K562 (cell line): ENCODE measurements at regions not wholly inside any gene's neighbourhood (a gene's known extent, or its start where the extent isn't known, plus 50 kb on each side); places are given as distances from the start of the nearest gene placed in this dataset.

Experiments used
- DMBX1 ChIP-seq: fragments of 250-450 bp; sonication (Bioruptor Pico); IDR thresholded peaks from 2 replicates; pipeline ENCODE4 v1.8.0; 2022; ENCODE audit warnings: inconsistent platforms, mild to moderate bottlenecking, moderate library complexity, borderline replicate concordance
- MAFG ChIP-seq: fragments of 450-650 bp; conservative IDR thresholded peaks from 2 replicates; pipeline ENCODE4 v1.6.1; 2016; ENCODE audit warnings: missing genetic modification characterization, missing compliant biosample characterization
- NCOA4 ChIP-seq: fragments of 450-650 bp; IDR thresholded peaks from 2 replicates; pipeline ENCODE4 v1.6.1; 2018; ENCODE audit warnings: mild to moderate bottlenecking; ENCODE audit not compliant: partially characterized antibody
- NFE2 ChIP-seq: IDR thresholded peaks from 2 replicates; pipeline ENCODE4 v1.6.1; 2014; ENCODE audit warnings: antibody characterized with exemption, low read depth
- PHF8 ChIP-seq: fragments of 200-600 bp; sonication (generic); IDR thresholded peaks from 2 replicates; pipeline ENCODE4 v1.6.1; 2012; ENCODE audit warnings: mixed run types, mild to moderate bottlenecking, inconsistent platforms, low read length, moderate library complexity, borderline replicate concordance
- PTBP1 ChIP-seq: fragments of 200-400 bp; formaldehyde crosslinking; IDR thresholded peaks from 2 replicates; pipeline ENCODE4 v1.6.1; 2017; ENCODE audit warnings: low read depth, low read length
- ZNF165 ChIP-seq: fragments of 250-450 bp; sonication (Bioruptor Pico); IDR thresholded peaks from 2 replicates; pipeline ENCODE4 v1.4.0; 2020; ENCODE audit warnings: borderline replicate concordance
- ZNF778 ChIP-seq: fragments of 450-650 bp; formaldehyde crosslinking; IDR thresholded peaks from 2 replicates; pipeline ENCODE4 v1.4.0; 2020; ENCODE audit warnings: mild to moderate bottlenecking, moderate library complexity
- TF ChIP-seq, protein P1 (sequence below), 2 experiments: fragments of 150-350 bp in 1 of 2; IDR thresholded peaks; 2 replicates each; pipeline ENCODE4 v1.6.1; 2012 to 2016; ENCODE audit warnings: low read depth in 2 of 2, low read length in 2 of 2, mild to moderate bottlenecking in 1 of 2, moderate library complexity in 1 of 2
- TF ChIP-seq, protein P2 (sequence below): fragments of 450-650 bp; IDR thresholded peaks from one replicate; pipeline ENCODE4 v1.6.1; 2018; ENCODE audit warnings: mild to moderate bottlenecking, moderate library complexity; ENCODE audit not compliant: partially characterized antibody
- TF ChIP-seq, protein P3 (sequence below): fragments of 150-350 bp; IDR thresholded peaks from 2 replicates; pipeline ENCODE4 v1.6.1; 2014; ENCODE audit warnings: low read depth, mild to moderate bottlenecking, low read length, borderline replicate concordance

GRCh38 chr4:138659812-138660316 lies 355.7 kb upstream of the NOCT start (continued):
- TF ChIP-seq, protein P1, sequence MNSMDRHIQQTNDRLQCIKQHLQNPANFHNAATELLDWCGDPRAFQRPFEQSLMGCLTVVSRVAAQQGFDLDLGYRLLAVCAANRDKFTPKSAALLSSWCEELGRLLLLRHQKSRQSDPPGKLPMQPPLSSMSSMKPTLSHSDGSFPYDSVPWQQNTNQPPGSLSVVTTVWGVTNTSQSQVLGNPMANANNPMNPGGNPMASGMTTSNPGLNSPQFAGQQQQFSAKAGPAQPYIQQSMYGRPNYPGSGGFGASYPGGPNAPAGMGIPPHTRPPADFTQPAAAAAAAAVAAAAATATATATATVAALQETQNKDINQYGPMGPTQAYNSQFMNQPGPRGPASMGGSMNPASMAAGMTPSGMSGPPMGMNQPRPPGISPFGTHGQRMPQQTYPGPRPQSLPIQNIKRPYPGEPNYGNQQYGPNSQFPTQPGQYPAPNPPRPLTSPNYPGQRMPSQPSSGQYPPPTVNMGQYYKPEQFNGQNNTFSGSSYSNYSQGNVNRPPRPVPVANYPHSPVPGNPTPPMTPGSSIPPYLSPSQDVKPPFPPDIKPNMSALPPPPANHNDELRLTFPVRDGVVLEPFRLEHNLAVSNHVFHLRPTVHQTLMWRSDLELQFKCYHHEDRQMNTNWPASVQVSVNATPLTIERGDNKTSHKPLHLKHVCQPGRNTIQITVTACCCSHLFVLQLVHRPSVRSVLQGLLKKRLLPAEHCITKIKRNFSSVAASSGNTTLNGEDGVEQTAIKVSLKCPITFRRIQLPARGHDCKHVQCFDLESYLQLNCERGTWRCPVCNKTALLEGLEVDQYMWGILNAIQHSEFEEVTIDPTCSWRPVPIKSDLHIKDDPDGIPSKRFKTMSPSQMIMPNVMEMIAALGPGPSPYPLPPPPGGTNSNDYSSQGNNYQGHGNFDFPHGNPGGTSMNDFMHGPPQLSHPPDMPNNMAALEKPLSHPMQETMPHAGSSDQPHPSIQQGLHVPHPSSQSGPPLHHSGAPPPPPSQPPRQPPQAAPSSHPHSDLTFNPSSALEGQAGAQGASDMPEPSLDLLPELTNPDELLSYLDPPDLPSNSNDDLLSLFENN (IDR thresholded peaks at IDR 0.05; ENCODE audit: low read depth in 2 of 2, low read length in 2 of 2), result no peak
- TF ChIP-seq, protein P2, sequence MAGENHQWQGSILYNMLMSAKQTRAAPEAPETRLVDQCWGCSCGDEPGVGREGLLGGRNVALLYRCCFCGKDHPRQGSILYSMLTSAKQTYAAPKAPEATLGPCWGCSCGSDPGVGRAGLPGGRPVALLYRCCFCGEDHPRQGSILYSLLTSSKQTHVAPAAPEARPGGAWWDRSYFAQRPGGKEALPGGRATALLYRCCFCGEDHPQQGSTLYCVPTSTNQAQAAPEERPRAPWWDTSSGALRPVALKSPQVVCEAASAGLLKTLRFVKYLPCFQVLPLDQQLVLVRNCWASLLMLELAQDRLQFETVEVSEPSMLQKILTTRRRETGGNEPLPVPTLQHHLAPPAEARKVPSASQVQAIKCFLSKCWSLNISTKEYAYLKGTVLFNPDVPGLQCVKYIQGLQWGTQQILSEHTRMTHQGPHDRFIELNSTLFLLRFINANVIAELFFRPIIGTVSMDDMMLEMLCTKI, result no peak
- TF ChIP-seq PTBP1 (no peak), ZNF165 (CRISPR knock-in tag) (no peak), ZNF778 (CRISPR knock-in tag) (no peak), MAFG (tag) (0 out of 2 replicates have a peak, but pooled peaks have one; percentile 13), NCOA4 (no peak), DMBX1 (CRISPR knock-in tag) (no peak), PHF8 (no peak), NFE2 (peak; percentile 51)
- TF ChIP-seq, protein P3, sequence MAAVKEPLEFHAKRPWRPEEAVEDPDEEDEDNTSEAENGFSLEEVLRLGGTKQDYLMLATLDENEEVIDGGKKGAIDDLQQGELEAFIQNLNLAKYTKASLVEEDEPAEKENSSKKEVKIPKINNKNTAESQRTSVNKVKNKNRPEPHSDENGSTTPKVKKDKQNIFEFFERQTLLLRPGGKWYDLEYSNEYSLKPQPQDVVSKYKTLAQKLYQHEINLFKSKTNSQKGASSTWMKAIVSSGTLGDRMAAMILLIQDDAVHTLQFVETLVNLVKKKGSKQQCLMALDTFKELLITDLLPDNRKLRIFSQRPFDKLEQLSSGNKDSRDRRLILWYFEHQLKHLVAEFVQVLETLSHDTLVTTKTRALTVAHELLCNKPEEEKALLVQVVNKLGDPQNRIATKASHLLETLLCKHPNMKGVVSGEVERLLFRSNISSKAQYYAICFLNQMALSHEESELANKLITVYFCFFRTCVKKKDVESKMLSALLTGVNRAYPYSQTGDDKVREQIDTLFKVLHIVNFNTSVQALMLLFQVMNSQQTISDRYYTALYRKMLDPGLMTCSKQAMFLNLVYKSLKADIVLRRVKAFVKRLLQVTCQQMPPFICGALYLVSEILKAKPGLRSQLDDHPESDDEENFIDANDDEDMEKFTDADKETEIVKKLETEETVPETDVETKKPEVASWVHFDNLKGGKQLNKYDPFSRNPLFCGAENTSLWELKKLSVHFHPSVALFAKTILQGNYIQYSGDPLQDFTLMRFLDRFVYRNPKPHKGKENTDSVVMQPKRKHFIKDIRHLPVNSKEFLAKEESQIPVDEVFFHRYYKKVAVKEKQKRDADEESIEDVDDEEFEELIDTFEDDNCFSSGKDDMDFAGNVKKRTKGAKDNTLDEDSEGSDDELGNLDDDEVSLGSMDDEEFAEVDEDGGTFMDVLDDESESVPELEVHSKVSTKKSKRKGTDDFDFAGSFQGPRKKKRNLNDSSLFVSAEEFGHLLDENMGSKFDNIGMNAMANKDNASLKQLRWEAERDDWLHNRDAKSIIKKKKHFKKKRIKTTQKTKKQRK, result no peak
